Bronchial epithelial cell (primary cell): ENCODE measurements at regions not wholly inside any gene's neighbourhood (a gene's known extent, or its start where the extent isn't known, plus 50 kb on each side); places are given as distances from the start of the nearest gene placed in this dataset.
A peak's percentile ranks its signal among the peaks of the same experiment; 100 is the strongest.

Source experiments
- DNase-seq: peaks from one replicate; pipeline ENCODE4 v3.0.0-alpha.2; 2010; ENCODE audit warnings: low read depth
- FAIRE-seq: peaks from 2 replicates; lab custom pipeline; 2011; peaks lifted over from hg19 to GRCh38; lab: Jason Lieb, UNC
- H3K27me3 ChIP-seq: 2 replicates; pipeline ENCODE4 v1.5.1; 2011; ENCODE audit warnings: low read length; ENCODE audit not compliant: control insufficient read depth, insufficient read depth
- H3K36me3 ChIP-seq: 2 replicates; pipeline ENCODE4 v1.5.1; 2011; ENCODE audit warnings: low read length; ENCODE audit not compliant: control insufficient read depth, insufficient read depth
- H3K4me3 ChIP-seq: 2 replicates; pipeline ENCODE4 v1.5.1; 2011; ENCODE audit warnings: mild to moderate bottlenecking, low read depth, low read length, control low read depth
- TF ChIP-seq, protein P1 (sequence below): IDR thresholded peaks from 2 replicates; pipeline ENCODE4 v1.5.1; 2011; ENCODE audit warnings: mild to moderate bottlenecking, moderate library complexity, low read length, control low read depth, inconsistent platforms; ENCODE audit not compliant: insufficient read depth, severe bottlenecking

DNA sequence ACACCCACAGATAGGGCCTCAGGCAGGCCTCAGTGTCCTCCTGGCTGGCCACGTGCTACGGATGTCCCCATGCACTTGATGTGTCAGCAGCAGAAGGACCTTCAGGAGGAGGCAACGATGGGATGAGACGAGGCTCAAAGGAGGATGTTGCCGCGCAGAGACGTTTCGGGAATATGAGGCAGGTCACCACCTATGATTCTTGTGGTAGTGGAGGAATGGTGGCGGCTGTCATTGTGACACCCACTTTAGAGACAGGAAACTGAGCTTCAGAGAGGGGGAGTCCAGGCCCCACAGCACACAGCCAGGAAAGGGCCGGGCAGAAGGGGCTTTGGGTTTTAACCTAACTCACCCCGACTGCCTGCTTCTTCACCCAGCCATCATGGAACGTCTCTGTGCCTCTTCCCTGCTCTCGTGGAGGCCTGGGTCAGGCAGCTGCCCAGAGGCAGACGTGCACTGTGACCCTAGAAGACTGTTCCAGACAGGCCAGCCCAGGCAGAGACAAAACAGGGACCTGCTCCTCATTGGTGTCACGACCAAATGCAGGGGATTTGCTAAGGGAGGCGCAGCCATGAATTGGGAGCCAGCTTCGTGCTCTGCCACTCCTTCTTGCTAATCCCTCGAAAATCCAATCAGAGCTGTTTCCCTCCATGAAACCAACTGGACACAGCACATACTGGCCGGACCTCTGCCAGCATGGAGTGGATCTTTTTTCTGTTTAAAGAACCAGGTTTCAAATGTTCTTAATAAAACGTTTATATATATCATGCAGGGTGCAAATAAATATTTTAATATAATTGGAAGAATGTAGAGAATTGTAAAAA is 169.2 kb downstream of the ASB1 start:
- TF ChIP-seq, protein P1, sequence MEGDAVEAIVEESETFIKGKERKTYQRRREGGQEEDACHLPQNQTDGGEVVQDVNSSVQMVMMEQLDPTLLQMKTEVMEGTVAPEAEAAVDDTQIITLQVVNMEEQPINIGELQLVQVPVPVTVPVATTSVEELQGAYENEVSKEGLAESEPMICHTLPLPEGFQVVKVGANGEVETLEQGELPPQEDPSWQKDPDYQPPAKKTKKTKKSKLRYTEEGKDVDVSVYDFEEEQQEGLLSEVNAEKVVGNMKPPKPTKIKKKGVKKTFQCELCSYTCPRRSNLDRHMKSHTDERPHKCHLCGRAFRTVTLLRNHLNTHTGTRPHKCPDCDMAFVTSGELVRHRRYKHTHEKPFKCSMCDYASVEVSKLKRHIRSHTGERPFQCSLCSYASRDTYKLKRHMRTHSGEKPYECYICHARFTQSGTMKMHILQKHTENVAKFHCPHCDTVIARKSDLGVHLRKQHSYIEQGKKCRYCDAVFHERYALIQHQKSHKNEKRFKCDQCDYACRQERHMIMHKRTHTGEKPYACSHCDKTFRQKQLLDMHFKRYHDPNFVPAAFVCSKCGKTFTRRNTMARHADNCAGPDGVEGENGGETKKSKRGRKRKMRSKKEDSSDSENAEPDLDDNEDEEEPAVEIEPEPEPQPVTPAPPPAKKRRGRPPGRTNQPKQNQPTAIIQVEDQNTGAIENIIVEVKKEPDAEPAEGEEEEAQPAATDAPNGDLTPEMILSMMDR, result no peak
- DNase-seq, result no peak
- Histone ChIP-seq H3K4me3 (no peak overlapping the region), H3K27me3 (peaks cover 5% of the 10 kb centered on the region), H3K36me3 (no peaks in the 10 kb centered on the region)
- FAIRE-seq, result no peak

DNA sequence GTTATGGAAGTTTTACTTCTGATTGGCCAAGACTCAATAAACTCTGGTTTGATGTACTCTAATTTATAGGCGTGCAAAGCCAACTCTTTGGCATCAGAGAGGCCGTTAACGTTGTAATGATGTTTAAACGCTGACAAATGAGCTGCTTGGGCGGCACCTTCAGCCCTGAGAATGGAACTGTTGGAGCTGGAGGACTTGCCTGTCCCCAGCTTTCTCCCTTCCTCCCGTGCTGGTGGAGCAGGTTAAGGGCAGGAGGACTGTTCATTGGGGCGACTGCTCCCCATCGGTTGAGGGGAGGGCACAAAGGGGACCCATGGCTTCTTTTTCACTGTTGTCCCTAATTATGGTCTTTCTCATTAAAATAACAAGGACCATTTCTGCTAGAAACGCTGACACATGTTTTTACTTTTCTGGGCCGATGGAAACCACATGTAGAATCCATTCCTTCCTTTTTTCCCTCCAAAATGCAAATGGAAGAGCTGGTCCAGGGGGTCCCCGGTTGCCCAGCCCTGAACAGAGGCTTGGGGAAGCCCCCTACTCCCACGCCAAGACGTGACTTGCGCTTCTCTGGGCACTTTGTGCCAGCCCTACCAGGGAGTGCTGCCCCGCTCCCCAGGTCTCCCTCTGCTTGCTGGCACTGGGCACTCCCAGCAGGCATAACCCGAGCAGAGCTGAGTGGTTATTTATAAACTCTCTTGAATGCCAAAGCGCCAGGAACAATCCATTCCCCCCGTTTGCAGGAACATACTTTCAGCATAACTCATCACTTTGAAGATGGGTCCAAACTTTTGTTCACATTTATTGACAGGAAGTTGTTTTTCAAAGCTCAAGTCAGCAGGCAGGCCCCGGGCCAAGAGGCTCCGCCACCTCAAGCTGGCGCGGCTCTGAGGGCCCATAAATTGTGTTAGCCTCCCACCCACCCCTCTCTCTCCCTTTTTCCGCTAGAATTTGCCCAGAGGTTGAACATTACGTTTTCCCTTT is 170.1 kb downstream of the ASB1 start:
- Histone ChIP-seq H3K27me3 (peaks cover 5% of the 10 kb centered on the region), H3K4me3 (no peak overlapping the region), H3K36me3 (no peaks in the 10 kb centered on the region)
- TF ChIP-seq, protein P1, result no peak
- DNase-seq, result peak; percentile 85
- FAIRE-seq, result no peak

DNA sequence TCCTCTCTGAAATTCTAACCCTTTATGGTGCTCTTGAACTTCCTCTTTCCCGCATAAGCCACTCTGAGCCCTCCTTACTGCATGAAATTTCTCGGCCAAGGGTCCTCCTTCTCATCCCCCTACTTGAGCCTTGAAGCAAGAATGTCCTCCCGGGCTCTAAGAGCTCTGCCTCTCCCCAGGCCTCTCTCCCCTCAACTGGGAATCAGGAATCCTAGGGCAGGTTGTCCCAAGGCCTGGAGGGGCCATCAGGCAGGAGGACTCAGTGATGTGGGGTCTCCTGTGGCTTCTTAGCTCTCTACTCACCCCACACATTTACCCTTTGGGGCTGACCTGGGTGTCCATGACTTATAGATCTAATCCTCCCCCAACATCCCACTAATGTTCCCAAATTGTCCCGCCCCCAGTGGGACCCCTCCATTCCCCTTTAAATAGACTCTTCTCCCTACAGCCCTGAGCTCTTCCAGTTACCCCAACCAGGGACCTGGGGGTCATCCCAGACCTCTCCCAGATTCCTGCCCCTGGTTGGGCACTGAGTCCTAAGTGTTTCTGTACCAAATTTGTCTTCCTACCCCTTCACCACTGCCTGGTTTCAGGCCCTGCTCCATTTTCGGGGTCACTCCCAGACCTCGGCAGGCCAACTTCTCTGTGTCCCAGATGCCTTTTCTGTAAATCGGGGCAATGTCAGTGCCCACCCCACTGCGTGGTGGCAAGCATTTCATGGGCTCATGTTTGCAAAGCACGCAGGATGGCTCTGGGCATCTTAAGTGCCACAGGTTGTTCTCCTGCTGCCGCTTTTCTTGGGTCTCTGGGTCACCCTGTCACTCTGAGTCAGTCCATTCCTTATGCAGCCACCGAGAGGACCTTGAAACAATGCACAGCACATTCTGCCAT is 171.2 kb downstream of the ASB1 start:
- H3K36me3 ChIP-seq, result no peaks in the 10 kb centered on the region
- no peak for FAIRE-seq
- TF ChIP-seq, protein P1, result no peak
- no peak for DNase-seq
- no peak overlapping the region for H3K4me3 ChIP-seq
- peaks cover 5% of the 10 kb centered on the region for H3K27me3 ChIP-seq

DNA sequence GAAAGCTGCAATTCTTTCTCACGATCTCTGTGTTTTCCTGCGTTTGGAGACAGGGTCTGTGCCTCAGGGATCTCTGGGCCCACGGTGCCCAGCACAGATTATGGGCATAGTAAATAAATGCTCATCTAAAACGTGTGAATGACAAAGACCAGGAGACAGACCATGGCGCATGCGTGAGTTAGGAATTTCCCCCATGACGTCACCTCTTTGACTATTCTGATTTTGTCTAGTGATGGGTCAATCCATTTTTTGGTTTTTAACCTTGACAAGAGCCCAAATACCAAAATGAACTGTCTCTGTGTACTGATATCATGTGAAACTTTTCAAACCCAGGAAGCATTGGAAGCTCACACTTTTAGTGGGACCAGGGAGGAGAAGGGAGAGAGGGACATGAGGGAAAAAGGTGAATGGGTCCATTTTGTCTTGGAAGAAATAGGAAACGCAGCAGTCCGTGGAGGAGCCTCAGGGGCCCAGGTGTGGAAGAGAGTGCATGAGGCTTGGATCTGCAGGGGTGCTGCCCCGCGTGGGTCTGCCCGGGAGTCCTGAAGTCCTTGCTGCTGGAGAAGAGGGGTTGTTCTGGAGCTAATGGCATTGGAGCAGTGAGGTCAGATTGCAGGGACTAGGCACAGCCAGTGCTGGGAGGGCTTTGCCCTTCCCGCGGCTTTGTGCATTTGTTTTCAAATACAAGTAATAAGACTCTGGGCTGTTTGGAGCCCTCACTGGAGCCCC is 172.2 kb downstream of the ASB1 start:
- TF ChIP-seq, protein P1, result no peak
- no peaks in the 10 kb centered on the region for H3K36me3 ChIP-seq
- no peak overlapping the region for H3K4me3 ChIP-seq
- H3K27me3 ChIP-seq, result peaks cover 5% of the 10 kb centered on the region
- FAIRE-seq (peak; percentile 43), DNase-seq (no peak)
